GM18526 (cell line): ENCODE measurements at regions not wholly inside any gene's neighbourhood (a gene's known extent, or its start where the extent isn't known, plus 50 kb on each side); places are given as distances from the start of the nearest gene placed in this dataset.

Experiments
- POLR2A ChIP-seq: IDR thresholded peaks from 3 replicates; pipeline ENCODE4 v1.6.1; 2011; ENCODE audit not compliant: insufficient read length; ENCODE audit errors: extremely low read depth

DNA sequence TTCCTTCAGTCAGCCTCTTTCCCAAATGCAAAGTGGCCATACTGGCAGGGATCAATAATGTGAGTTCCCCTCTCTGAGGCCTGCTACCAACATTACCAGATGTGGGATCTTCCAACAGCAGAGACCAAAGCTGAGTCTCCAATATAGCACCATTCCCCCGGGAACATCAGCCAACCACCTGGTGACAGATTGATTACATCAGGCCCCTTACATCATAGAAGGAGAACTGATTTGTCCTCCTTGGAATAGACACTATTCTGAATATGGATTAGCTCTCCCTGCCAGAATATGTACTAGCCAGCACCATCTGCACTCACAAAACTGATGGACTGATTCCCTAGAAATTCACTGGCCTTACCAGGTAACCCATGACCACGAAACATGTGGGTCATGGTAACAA, 61.9 kb upstream of the CARMIL1 start:
- TF ChIP-seq POLR2A, result no peak

- no peak for TF ChIP-seq POLR2A
These were observed 61.3 kb upstream of the CARMIL1 start for GRCh38 chr6:25217829-25218228.

DNA sequence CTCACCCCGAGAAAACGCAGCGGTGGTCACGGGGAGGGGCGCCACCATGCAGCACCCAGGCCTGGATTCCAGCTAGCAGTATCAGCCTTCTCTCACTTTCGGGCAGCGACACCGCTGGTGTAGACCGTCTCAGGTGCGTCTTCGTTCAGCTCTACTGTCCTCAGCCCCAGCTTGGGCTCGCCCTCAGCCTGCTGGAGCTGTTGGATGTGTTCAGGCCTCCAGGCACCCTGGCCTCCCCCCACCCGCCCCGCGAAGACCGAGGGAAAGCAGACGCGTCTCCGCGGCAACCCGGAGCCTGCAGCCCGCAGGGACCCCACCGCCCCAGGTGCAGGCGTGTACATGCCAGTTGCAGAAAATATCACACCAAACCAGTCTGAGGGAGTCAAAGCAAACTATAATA, 60.8 kb upstream of the CARMIL1 start:
- TF ChIP-seq POLR2A, result no peak

GRCh38 chr6:25219216-25219916, 59.8 kb upstream of the CARMIL1 start:
- no peak for TF ChIP-seq POLR2A

DNA sequence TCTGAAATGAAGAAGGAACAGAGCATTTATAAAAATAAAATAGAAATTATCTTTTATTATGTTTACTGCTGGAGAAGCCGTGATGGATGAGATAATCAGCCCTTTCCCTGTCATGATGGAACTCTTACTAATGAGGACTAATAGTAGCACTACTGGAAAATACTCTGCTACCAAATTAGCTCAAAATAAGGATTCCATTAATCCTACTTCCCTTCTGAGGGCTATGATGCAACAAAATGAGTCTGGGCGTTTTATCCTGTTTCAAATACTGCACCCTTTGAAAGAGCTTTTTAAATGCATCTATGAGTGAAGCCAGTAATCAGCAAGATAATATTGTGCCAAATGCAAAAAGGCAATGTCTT, 59.3 kb upstream of the CARMIL1 start:
- no peak for TF ChIP-seq POLR2A

DNA sequence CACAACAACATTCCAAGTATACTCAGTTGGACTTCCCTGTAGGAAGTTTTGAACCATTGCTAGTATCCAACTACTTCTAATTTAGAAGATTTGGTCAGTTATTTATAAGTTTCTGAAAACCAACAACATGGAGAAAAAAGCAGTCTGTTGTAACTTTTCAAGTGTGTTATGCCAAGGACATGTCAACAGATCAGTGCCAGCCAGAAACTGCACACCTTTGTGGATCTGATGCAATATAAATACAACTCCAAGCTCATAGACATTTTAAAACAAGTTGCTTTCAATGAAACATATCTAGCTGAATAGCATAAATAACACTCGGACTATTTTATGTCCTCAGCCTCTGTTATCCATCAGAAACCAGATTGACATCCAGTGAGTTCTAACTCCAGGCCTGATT, 58.3 kb upstream of the CARMIL1 start:
- no peak for TF ChIP-seq POLR2A

DNA sequence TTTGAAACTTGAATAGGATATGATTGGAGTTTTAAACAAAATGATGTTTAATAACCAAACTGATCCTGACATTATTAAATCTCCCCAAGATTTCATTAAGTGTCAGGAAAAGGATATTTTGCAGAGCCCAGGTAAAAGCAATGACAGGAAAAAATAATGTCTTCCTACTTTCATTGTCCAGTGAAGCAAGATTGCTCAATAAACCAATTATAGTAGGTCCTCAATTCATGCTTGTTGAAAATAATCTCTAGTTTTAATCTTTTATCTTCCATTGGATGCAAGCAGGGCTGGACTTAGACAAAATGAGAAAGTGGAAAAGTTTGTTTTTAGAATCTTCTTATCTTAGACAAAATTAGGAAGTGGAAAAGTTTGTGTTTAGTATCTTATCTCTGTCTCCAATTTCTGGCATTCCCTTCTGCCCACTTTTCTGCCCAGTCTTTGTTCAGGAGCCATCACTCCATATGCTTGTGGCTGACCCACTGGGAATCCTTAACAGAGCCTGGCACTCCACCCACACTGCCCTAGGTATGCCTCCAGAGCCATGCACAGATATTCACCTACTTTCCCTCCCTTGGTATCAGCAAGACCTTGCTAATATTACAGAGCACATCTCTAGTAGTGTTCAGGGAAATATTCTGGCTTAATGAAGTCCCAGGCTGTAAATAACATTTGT, 57.0 kb upstream of the CARMIL1 start:
- TF ChIP-seq POLR2A, result no peak

- TF ChIP-seq POLR2A, result no peak
These were observed 55.6 kb upstream of the CARMIL1 start for GRCh38 chr6:25223490-25223991.

DNA sequence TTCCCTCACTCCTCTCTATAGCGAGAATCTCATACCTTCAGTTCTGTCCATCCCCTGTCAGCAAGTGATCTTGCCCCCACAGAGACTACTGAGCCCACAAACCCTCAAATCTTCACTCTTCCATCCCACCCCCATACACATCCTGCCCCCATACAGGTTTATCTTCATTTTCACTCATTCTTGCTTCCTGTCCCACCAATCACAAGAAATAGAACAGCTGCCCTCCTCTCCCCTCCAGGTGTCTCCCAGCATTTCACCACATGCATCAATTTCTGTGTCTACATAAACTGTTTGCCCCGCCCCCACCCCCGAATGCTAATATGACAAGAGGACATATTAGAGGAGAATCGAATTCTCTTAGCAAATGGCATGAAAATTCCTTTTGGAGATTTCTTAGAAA, 54.9 kb upstream of the CARMIL1 start:
- no peak for TF ChIP-seq POLR2A

DNA sequence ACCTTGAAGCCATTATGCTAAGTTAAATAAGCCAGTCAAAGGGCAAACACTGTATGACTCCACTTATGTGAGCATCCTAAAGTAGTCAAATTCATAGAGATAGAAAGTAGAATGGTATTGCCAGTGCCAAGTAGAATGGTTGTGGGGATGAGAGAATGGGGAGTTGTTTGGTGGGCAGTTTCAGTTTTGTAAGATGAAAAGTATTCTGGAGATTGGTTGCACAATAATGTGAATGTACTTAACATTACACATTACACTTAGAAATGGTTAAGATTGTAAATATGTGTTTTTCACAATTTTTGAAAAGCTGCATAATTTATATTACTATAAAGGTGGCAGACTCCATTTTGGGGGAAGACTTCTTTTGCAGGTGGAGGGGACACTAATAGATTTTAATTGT, 51.3 kb upstream of the CARMIL1 start:
- no peak for TF ChIP-seq POLR2A
